ENCODE measurements at regions not wholly inside any gene's neighbourhood (a gene's known extent, or its start where the extent isn't known, plus 50 kb on each side); places are given as distances from the start of the nearest gene placed in this dataset.
"Not testable (repeated sequence)": the region's sequence is repeated elsewhere in the genome, so short reads cannot be mapped to it uniquely, and the experiment has no call there.

- DNase-seq = no peak
Observed at GRCh38 chr13:101003566-101003965, 329.0 kb upstream of the TMTC4 start.

DNA sequence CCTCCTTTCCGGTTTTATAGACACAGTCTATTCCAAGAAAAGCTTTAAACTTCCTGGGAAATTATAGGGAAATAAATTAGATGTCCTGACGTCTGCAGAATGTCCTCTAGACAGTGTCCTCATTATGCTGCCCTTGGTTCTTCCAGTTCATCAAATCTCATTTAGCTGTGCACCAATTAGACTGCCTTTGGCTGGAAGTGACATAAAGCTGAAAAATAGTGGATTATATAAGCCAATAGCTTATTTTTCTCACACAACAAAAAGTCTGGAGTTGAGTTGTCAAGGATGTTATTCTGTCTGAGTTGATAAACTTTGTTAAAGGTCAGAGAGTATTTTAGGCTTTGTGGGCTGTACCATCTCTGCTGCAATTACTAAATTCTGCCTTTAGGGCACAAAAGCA is 314.8 kb upstream of the TMTC4 start:
- DNase-seq = no peak

DNA sequence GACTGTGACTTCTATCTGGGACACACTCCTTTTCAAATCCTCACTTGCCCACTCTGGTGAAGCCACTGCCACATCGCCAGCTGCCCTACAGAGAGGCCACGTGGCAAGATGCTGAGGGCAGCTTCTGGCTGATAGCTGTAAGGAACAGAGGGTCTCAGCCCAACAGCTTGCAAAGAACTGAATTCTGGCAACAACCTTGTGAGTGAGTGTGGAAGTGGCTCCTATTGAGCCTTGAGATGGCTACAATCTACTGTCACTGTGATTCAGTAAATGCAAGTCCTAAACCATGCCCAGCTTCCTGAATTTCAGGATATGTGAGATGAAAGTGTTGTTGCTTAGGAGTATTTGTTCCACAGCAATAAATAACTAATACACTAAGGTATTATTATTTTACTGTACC is 314.3 kb upstream of the TMTC4 start:
- no peak for DNase-seq

DNA sequence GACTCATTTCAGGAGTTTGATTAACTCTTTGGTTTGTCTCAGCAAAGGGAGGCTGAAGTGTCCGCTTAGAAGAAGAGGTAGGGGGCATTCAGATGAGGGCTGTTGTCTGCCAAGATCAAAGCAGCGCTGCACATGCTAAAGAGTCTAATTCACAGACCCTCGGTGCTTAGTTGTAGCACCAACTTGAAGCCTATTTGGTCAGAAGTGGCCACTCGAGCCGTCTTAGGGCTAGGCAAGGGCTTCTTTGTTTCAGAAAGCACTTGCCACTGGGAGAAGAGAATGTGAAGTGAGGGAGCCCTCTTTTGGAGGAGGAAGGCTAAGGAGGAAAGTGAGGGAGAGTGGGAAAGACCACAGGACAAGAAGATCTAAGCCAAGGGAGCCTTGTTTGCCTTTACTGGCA is 313.4 kb upstream of the TMTC4 start:
- DNase-seq = no peak

DNA sequence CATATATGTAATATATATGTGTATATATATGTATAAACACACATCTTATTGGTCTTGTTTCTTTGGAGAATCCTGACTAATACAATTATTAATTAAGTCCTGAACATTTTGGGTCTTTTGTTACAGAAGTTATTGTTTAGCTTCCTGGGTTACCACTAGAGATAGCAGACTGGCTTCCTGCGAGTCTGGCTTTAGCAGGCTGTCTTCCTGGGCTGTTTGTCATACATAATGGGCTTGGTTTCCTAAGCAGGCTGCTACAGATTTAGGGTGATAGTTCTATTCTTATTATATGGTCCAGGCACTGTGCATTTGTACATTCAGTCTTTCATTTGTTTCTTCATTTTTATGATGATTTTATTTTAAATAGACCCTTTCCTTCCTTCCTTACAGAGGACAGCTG is 312.0 kb upstream of the TMTC4 start:
- DNase-seq = no peak

DNA sequence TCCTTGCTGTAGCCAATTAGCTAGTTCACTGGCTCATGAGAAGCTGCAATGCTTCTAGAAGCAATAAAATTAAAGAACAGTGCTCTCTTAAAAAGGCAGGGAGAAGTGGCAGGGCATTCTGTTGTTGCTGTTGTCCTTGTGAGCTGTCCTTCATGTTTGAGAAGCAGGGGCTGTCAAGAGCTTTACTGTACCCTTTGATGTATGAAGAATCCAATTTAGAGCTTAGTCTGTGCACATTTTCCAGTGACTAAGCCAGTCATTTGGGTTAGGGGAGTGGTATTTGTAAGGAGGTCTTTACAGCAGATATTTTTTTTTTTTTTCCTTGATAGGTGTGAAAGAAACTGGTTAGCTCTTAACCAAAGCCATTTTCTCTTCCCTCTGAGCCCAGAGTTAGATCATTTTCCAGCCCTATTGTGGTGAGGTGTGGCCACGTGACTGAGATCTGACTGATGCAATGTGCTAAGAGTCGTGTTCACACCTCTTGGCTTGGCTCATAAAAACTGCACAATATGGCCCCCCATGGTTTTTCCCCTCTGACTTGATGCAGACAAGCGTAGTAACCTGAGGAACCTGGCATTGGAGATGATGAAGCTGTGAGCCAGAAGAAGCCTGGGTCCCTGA is 309.6 kb upstream of the TMTC4 start:
- no peak for DNase-seq

- no peak for DNase-seq
Observed at GRCh38 chr13:100983111-100983510, 308.5 kb upstream of the TMTC4 start.

DNA sequence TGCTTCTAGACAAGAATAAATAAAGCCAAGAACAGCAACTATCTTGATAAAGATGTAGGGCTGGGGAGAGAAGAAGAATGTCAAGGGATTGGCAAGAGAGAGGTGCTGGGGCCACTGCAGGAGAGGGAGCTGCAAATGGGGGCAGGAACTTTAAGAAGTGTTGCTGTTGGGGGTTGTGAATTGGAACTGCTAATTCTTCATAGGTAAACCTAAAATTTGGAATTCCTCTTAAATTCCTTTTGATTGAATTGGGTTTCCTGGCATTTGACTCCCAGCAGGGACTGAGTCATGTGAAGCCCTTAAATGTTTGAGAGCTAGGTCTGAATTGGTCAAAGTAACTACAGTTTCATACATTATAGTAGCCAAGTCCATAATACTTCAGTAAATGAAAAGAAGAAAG is 305.6 kb upstream of the TMTC4 start:
- DNase-seq = no peak

DNA sequence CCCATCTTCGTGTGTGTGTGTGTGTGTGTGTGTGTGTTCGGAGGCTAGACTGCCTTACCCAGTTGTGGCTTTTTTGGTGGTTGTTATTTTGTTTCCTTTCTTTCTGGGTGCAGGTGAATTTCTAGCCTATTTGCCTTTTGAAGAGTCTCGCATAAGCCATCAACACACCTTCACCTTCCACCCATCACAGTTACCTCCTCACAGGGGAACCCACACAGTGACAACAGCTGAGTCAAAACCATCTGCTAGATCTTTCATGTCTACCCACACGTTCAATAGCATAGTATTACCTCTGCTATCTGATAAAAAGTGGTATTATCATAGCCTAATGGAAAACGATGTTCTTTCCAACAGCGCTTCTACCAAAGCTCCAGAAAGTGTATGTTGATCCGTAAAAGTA is 303.2 kb upstream of the TMTC4 start:
- no peak for DNase-seq

DNA sequence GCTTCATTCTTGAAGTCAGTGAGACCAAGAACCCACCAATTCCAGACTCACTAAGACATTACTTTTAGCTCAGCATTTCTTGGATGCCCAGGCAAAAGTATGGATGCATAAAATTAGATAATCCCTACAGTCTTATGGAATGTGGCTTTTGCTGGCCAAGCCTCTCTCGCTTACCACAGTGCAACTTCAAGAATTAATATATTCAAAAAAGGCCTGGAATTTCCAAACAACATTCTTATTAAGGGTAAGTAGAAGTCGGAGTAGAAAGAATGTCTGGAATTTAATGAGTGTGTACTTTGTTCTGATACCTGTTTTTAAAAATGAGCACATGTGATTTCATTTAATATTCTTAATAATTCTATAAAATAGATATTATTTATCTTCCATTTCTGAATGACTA is 302.4 kb upstream of the TMTC4 start:
- no peak for DNase-seq

- not testable (repeated sequence) for DNase-seq
Observed at GRCh38 chr13:100975666-100976065, 301.1 kb upstream of the TMTC4 start.

GRCh38 chr13:100962585-100962984 is 288.0 kb upstream of the TMTC4 start:
- DNase-seq = no peak

DNA sequence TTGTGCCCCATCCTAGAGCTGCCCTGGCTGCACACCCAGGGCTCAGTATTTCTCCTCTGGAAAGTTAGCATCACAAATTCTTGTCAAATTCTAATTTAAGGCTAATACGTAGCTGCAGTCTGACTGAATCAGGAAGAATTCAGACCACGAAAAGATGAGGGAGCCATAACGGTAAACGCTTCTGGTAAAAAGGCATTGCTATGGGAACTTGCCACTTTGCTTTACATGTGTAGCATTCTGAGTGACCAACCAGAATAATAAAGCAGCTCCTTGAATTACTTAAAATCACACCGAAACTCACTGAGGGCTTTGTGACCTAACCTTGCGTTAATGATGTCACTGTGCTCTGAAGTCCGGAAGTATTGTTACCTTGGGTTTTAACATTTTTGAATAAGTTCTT is 286.6 kb upstream of the TMTC4 start:
- no peak for DNase-seq

DNA sequence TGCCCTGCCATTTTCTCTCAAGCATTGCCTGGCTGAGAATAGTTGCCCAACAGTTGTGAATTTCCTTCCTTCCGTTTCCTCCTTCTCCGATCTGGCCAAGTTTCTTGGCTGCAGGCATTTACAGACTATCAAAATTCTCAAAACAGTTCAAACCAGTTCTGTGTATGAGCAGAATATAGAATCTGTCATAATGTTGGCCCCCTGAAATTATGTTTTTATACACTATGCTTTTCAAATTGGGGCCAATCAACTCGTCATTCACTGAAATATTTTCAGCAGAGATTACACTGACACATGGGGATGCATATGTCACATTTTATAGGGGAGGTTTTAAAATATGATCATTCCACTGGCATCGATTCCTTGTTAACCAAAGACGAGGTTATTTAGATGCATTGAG is 284.2 kb upstream of the TMTC4 start:
- DNase-seq = no peak

DNA sequence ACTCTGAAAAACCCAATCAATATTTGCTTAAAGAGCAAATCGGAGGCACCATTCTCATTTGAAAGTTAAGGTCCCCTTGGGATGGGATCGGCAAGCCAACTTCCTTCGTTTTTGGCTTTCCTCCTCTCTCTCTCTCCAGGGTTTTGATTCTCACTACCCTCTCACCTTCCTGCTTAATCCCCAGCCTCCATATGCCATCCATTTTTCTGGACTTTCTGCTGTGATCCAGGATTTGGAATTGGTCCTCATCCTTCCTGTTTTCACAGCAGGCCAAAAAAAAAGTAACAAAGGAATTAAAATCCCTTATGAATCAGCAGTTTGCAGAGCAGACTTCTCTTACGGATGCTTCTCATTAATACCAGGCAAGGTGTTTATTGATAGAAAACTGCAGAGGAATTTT is 283.1 kb upstream of the TMTC4 start:
- no peak for DNase-seq

DNA sequence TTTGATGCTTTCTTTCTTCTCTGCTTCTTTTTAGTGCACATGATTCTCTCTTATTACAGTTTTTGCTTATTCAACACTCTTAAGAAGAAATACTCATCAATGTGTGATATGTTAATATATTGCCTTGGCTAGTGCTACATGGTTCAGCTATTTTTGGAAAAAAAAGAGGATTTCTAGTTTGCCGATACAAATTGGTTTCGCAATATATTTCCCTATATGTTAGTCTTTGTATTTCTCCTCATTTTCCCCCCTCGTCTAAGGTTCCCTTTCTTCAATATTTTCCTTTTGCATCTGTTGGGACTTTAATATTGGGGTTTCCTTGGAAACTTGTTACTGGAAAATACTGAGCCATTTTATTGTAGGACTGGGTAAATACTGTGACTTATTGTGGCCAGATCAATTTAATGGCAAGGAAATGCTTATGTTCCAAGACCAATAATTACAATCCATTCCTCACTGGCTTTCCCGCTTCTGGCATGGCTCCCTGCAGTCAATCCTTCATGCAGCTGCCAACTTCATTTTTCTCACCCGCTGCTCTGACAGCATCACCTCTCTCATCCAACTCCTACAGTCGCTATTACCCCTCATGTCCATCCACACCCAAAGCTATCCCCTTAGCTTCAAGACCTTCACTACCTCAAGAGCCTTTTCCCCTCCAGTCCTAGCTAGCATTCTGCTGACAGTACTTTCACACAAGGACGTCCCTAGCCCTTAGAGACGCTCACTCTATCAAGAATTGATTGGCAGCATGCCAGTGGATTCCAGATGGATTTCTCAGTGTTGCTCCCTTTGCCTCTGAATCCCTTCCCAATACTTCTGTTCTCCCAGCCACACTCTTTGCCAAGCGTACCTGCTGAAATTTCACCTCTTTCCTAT is 280.1 kb upstream of the TMTC4 start:
- DNase-seq = no peak

GRCh38 chr13:100951016-100951415 is 276.4 kb upstream of the TMTC4 start:
- no peak for DNase-seq

GRCh38 chr13:100948937-100949336 is 274.3 kb upstream of the TMTC4 start:
- not testable (repeated sequence) for DNase-seq

DNA sequence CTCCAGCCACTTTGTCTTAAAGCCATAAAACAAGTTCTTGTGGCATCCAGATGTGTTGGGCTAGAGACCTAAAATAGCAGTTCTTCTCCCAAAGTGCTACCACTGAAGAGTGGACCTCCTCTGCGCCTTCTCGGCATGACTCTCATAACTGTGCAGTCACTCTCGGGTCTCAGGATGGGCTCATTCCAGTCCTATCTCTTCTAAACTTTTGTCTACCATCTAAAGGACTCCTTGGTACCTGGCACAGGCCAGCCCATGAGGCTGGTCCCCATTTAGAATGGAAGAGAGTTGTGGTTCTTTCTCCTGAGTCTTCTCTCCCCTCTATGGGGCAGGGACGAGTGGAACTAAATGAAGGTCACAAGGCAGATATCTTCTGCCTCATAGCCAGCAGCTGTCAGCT is 272.0 kb upstream of the TMTC4 start:
- no peak for DNase-seq

DNA sequence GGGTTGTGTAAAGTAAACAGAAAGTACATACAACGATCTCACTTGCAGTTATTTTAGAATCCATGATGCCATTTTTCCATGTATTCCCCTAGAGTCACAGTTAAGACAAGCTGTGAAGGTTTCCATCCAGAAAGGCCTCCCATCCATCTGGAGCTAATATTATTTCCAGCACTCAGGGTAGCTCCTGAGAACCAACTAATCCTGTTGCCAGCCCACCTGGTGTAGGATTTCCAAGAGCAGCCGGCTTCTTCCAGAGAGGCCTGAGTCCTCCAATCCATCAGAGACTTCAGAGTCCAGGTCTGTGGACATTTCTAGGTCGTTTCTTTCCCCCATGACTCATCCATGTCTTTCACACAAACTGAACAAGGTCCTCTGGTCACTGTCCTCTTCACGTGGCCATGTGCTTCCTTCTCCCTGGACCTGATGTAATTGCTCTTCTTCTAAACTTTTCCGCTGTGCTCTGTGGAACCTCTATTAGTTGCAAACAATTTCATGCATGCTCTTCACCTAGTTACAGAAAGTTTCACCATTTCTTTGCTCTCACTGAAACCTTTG is 270.3 kb upstream of the TMTC4 start:
- no peak for DNase-seq

DNA sequence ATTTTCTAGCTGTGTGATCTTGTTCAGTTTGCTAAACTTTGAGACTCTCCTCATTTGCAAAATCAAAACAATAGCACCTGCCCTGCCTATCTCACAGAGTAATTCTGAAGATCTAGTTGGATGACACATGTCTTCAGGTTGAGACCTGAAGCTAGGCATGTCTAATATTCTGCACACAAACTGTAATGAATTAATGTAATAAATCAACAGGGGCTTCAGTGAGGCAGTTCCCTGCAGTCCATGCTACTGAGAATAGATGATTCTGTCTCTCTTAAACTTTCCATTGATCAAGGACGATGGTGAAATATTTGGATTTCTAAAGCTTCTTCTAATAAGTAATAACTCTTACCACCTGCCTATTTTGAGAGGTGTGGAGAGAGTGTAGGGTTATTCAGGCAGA is 268.1 kb upstream of the TMTC4 start:
- DNase-seq = no peak

GRCh38 chr13:100941377-100942368 is 267.1 kb upstream of the TMTC4 start:
- no peak for DNase-seq

- DNase-seq = no peak
Observed at GRCh38 chr13:100940658-100941057, 266.1 kb upstream of the TMTC4 start.
